T47D (cell line): ENCODE measurements at regions not wholly inside any gene's neighbourhood (a gene's known extent, or its start where the extent isn't known, plus 50 kb on each side); places are given as distances from the start of the nearest gene placed in this dataset.

ENCODE experiments used
- DNase-seq, 2 experiments: peaks; one replicate each; pipeline versions ENCODE4 v3.0.0 to v3.0.0-alpha.2; 2011 to 2012; ENCODE audit warnings: low read depth in 1 of 2, low spot score in 1 of 2
- JUND ChIP-seq: IDR thresholded peaks from 2 replicates; pipeline ENCODE4 v1.6.1; 2012; ENCODE audit warnings: low read depth
- in situ Hi-C: cut with HindIII; loops from 2 replicates; pipeline ENCODE4 v1.10.0; 2016; ENCODE audit warnings: low sequenced_read_pairs, low pct_unique_long_range_greater_than_20kb

- in situ Hi-C loops = no loop called here
- DNase-seq = no peak
- no peak for TF ChIP-seq JUND
Measured at GRCh38 chr5:61746831-61747575, 414.9 kb downstream of the ZSWIM6 start.

GRCh38 chr5:61748121-61748520 lies 416.1 kb downstream of the ZSWIM6 start:
- in situ Hi-C loops = no loop called here
- no peak for DNase-seq
- no peak for TF ChIP-seq JUND

- in situ Hi-C loops = no loop called here
- DNase-seq = no peak
- no peak for TF ChIP-seq JUND
Measured at GRCh38 chr5:61748651-61749050, 416.6 kb downstream of the ZSWIM6 start.

- in situ Hi-C loops = no loop called here
- DNase-seq = no peak
- TF ChIP-seq JUND = no peak
Measured at GRCh38 chr5:61752588-61752987, 420.5 kb downstream of the ZSWIM6 start.

GRCh38 chr5:61754792-61755191 lies 422.7 kb downstream of the ZSWIM6 start:
- in situ Hi-C loops = no loop called here

GRCh38 chr5:61755726-61756222 lies 423.7 kb downstream of the ZSWIM6 start:
- no peak for DNase-seq
- in situ Hi-C loops = no loop called here
- TF ChIP-seq JUND = no peak

More at GRCh38 chr5:61754792-61755191, 422.7 kb downstream of the ZSWIM6 start:
- DNase-seq = no peak
- no peak for TF ChIP-seq JUND

- no peak for DNase-seq
- TF ChIP-seq JUND = no peak
- in situ Hi-C loops = no loop called here
Measured at GRCh38 chr5:61758711-61759110, 426.7 kb downstream of the ZSWIM6 start.

- DNase-seq = no peak
- TF ChIP-seq JUND = no peak
- in situ Hi-C loops = no loop called here
Measured at GRCh38 chr5:61765471-61765870, 433.4 kb downstream of the ZSWIM6 start.

GRCh38 chr5:61766141-61766540 lies 434.1 kb downstream of the ZSWIM6 start:
- DNase-seq = no peak
- in situ Hi-C loops = no loop called here
- no peak for TF ChIP-seq JUND

- no peak for DNase-seq
- no peak for TF ChIP-seq JUND
- in situ Hi-C loops = no loop called here
Measured at GRCh38 chr5:61767231-61768080, 435.4 kb downstream of the ZSWIM6 start.

- in situ Hi-C loops = no loop called here
- TF ChIP-seq JUND = no peak
- DNase-seq = peak in 1 of 2 experiments; percentile 53
Measured at GRCh38 chr5:61768692-61769281, 436.7 kb downstream of the ZSWIM6 start.

- TF ChIP-seq JUND = no peak
- in situ Hi-C loops = no loop called here
- no peak for DNase-seq
Measured at GRCh38 chr5:61771062-61771461, 439.0 kb downstream of the ZSWIM6 start.

GRCh38 chr5:61771808-61772207 lies 439.8 kb downstream of the ZSWIM6 start:
- TF ChIP-seq JUND = no peak
- DNase-seq = no peak
- in situ Hi-C loops = no loop called here
